KMS-11 (cell line): ENCODE measurements at regions not wholly inside any gene's neighbourhood (a gene's known extent, or its start where the extent isn't known, plus 50 kb on each side); places are given as distances from the start of the nearest gene placed in this dataset.

ENCODE experiments used
- H2AFZ ChIP-seq: fragments of 200-600 bp; sonication (generic); 2 replicates; pipeline ENCODE4 v1.6.1; 2016; ENCODE audit warnings: antibody characterized with exemption, mixed run types, low read depth
- H3K27ac ChIP-seq: fragments of 200-600 bp; sonication (generic); 2 replicates; pipeline ENCODE4 v1.6.1; 2016; ENCODE audit warnings: mild to moderate bottlenecking, mixed run types
- H3K27me3 ChIP-seq: fragments of 200-600 bp; sonication (generic); 2 replicates; pipeline ENCODE4 v1.6.1; 2017; ENCODE audit warnings: mild to moderate bottlenecking, low read depth, mixed run types, moderate library complexity; ENCODE audit not compliant: insufficient read depth
- H3K36me3 ChIP-seq: fragments of 200-600 bp; sonication (generic); 2 replicates; pipeline ENCODE4 v1.6.1; 2017; ENCODE audit warnings: mild to moderate bottlenecking, mixed run types; ENCODE audit not compliant: insufficient read depth
- H3K4me1 ChIP-seq: fragments of 200-600 bp; sonication (generic); 2 replicates; pipeline ENCODE4 v1.6.1; 2016; ENCODE audit warnings: mild to moderate bottlenecking, low read depth, mixed run types; ENCODE audit not compliant: poor library complexity, severe bottlenecking
- H3K4me2 ChIP-seq: fragments of 200-600 bp; sonication (generic); 2 replicates; pipeline ENCODE4 v1.7.0; 2016; ENCODE audit warnings: mild to moderate bottlenecking, mixed run types
- H3K4me3 ChIP-seq: fragments of 200-600 bp; sonication (generic); IDR thresholded peaks from 2 replicates; pipeline ENCODE4 v1.6.1; 2017; ENCODE audit warnings: low read depth, low read length, mixed read lengths; ENCODE audit not compliant: insufficient read depth
- H3K79me2 ChIP-seq: fragments of 200-600 bp; sonication (generic); 2 replicates; pipeline ENCODE4 v1.6.1; 2016; ENCODE audit warnings: low read depth, mixed run types; ENCODE audit not compliant: insufficient read depth
- H3K9ac ChIP-seq: fragments of 200-600 bp; sonication (generic); 2 replicates; pipeline ENCODE4 v1.6.1; 2016; ENCODE audit warnings: mild to moderate bottlenecking, mixed run types
- H4K20me1 ChIP-seq: fragments of 200-600 bp; sonication (generic); 2 replicates; pipeline ENCODE4 v1.6.1; 2016; ENCODE audit warnings: mild to moderate bottlenecking, mixed run types; ENCODE audit not compliant: insufficient read depth
- CTCF ChIP-seq: fragments of 200-600 bp; sonication (generic); conservative IDR thresholded peaks from 2 replicates; pipeline ENCODE4 v1.6.1; 2017; ENCODE audit warnings: low read depth, mild to moderate bottlenecking, antibody characterized with exemption, low read length, moderate library complexity, mixed read lengths

GRCh38 chr11:19436932-19437331 lies 196.2 kb upstream of the E2F8 start:
- H3K4me2 ChIP-seq, result peak overlapping the region; percentile 100
- H3K4me3 ChIP-seq, result no peak overlapping the region
- peaks cover 100% of the 10 kb centered on the region for H3K4me1 ChIP-seq
- peaks cover 10% of the 10 kb centered on the region; the same call in 1 of the 2 replicates for H3K79me2 ChIP-seq
- no peak for TF ChIP-seq CTCF
- H2AFZ ChIP-seq, result no peak overlapping the region
- no peaks in the 10 kb centered on the region for H4K20me1 ChIP-seq
- H3K27me3 ChIP-seq, result no peaks in the 10 kb centered on the region
- no peaks in the 10 kb centered on the region for H3K36me3 ChIP-seq
- peak overlapping the region; percentile 93 for H3K27ac ChIP-seq
- H3K9ac ChIP-seq, result no peak overlapping the region

DNA sequence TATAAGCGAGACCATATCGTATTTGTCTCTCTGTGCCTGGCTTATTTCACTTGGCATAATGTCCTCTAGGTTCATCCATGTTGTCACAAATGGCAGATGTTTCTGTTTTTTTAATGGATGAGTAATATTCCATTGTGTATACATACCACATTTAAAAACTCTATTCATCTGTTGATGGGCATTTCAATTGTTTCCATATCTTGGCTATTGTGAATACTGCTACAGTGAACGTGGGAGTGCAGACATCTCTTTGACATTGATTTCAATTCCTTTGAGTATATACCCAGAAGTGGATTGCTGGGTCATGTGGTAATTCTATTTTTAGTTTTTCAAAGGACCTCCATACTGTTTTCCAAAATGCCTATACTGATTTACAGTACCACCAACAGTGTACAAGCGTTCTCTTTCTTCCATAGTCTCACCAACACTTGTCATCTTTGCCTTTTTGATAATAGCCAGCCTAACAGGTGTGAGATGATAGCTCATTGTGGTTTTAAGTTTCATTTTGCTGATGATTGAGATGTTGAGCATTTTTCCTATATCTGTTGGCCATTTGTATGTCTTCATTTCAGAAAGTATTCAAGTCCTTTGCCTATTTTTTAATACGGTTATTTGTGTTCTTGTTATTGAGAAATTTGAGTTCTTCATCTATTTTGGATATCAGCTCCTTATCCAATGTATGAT lies 194.7 kb upstream of the E2F8 start:
- no peak overlapping the region for H2AFZ ChIP-seq
- peak overlapping the region; percentile 93 for H3K27ac ChIP-seq
- no peaks in the 10 kb centered on the region for H4K20me1 ChIP-seq
- H3K36me3 ChIP-seq, result no peaks in the 10 kb centered on the region
- no peak for TF ChIP-seq CTCF
- H3K4me2 ChIP-seq, result peak overlapping the region; percentile 100
- H3K4me3 ChIP-seq, result no peak overlapping the region
- peaks cover 100% of the 10 kb centered on the region for H3K4me1 ChIP-seq
- H3K27me3 ChIP-seq, result no peaks in the 10 kb centered on the region
- H3K79me2 ChIP-seq, result peaks cover 20% of the 10 kb centered on the region; the same call in 1 of the 2 replicates
- H3K9ac ChIP-seq, result 0 out of 2 replicates have a peak overlapping the region, but pooled peaks have one; percentile 5

GRCh38 chr11:19433791-19434190 lies 193.0 kb upstream of the E2F8 start:
- Histone ChIP-seq H3K4me3 (no peak overlapping the region), H3K27me3 (no peaks in the 10 kb centered on the region), H3K36me3 (no peaks in the 10 kb centered on the region), H3K27ac (peak overlapping the region; percentile 93), H2AFZ (no peak overlapping the region), H3K4me2 (peak overlapping the region; percentile 100), H3K79me2 (peaks cover 32% of the 10 kb centered on the region; the same call in 1 of the 2 replicates), H3K9ac (peak overlapping the region; percentile 49; the same call in 1 of the 2 replicates), H3K4me1 (peaks cover 100% of the 10 kb centered on the region), H4K20me1 (no peaks in the 10 kb centered on the region)
- TF ChIP-seq CTCF, result no peak

- peaks cover 35% of the 10 kb centered on the region; the same call in 1 of the 2 replicates for H3K79me2 ChIP-seq
- H3K4me1 ChIP-seq, result peaks cover 100% of the 10 kb centered on the region
- no peak for TF ChIP-seq CTCF
- H4K20me1 ChIP-seq, result no peaks in the 10 kb centered on the region
- no peaks in the 10 kb centered on the region for H3K36me3 ChIP-seq
- H3K4me3 ChIP-seq, result no peak overlapping the region
- peak overlapping the region; percentile 100 for H3K4me2 ChIP-seq
- peak overlapping the region; percentile 49; the same call in 1 of the 2 replicates for H3K9ac ChIP-seq
- peak overlapping the region; percentile 93 for H3K27ac ChIP-seq
- no peaks in the 10 kb centered on the region for H3K27me3 ChIP-seq
- H2AFZ ChIP-seq, result no peak overlapping the region
These were observed 192.6 kb upstream of the E2F8 start for GRCh38 chr11:19433367-19433766.
